ENCODE measurements at regions not wholly inside any gene's neighbourhood (a gene's known extent, or its start where the extent isn't known, plus 50 kb on each side); places are given as distances from the start of the nearest gene placed in this dataset.

- ChIA-PET POLR2A (no interaction called here), CTCF (interaction anchor here (0.6 kb wide), 1 partner anchor 77 kb away, joined by 3 read pairs; no protein-coding TSS in a partner anchor)
- DNase-seq (ENCODE audit: extremely low spot score) = no peak
- no peak for TF ChIP-seq ELF4 (IDR thresholded peaks at IDR 0.05)
- TF ChIP-seq, protein P1, sequence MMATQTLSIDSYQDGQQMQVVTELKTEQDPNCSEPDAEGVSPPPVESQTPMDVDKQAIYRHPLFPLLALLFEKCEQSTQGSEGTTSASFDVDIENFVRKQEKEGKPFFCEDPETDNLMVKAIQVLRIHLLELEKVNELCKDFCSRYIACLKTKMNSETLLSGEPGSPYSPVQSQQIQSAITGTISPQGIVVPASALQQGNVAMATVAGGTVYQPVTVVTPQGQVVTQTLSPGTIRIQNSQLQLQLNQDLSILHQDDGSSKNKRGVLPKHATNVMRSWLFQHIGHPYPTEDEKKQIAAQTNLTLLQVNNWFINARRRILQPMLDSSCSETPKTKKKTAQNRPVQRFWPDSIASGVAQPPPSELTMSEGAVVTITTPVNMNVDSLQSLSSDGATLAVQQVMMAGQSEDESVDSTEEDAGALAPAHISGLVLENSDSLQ (IDR thresholded peaks at IDR 0.05) = no peak
Measured at GRCh38 chr6:163945808-163946207, 531.3 kb downstream of the QKI start.

- POLR2A ChIA-PET = no interaction called here
- CTCF ChIA-PET = no interaction called here
- DNase-seq (ENCODE audit: extremely low spot score) = no peak
- no peak for TF ChIP-seq CTBP1 (IDR thresholded peaks at IDR 0.05; ENCODE audit: borderline replicate concordance)
- no peak for TF ChIP-seq FOXK2 (IDR thresholded peaks at IDR 0.05)
- TF ChIP-seq FOXM1 (IDR thresholded peaks at IDR 0.05; ENCODE audit: borderline replicate concordance) = no peak
- TF ChIP-seq FOXA1 (IDR thresholded peaks at IDR 0.05) = no peak
- no peak for TF ChIP-seq HDGF (IDR thresholded peaks at IDR 0.05; ENCODE audit: borderline replicate concordance)
Measured at GRCh38 chr6:163944897-163945296, 530.4 kb downstream of the QKI start.

DNA sequence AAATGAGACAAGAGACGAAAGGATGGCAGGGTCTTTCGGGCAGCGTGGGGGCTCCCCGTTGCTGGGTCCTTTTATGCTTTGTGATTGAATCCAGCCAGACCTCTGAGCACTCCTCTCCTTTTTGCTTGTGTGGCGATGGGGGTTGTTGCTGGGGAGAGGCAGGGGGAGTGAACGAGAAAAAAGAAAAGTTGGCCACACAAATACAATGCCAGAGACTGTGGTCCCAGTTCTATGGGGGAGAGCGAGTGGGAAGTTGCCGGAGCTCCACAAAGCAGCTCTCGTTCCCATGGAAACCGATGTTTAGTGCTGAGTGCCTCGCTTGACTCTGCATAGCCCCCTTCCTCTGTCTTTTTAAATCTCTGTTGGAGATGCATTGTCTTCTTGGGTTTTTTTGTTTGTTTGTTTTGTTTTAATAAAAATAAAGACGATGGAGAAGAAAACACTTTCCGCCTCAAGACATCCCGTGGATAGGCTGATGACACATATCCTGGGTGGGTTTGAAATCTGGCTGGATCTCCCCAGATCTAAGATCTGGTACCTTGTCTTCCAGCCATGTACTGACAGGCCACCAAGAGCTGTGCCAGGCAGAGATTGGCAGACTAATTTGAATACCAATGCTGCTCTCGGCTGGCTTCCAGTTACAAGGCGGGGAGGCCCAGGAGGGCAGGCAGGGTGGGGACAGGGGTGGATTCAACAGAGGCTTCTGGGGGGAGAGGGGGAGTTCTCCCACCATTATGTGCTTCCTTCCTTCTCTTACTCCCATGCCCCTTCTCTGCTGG, 529.3 kb downstream of the QKI start:
- ChIA-PET POLR2A (no interaction called here), CTCF (interaction anchor here (0.6 kb wide), 1 partner anchor 13 kb away, joined by 3 read pairs; no protein-coding TSS in a partner anchor)
- no peak for DNase-seq (ENCODE audit: extremely low spot score)
- TF ChIP-seq TARDBP (IDR thresholded peaks at IDR 0.05) (no peak), SP1 (IDR thresholded peaks at IDR 0.05) (no peak), LEF1 (IDR thresholded peaks at IDR 0.05; ENCODE audit: borderline replicate concordance) (no peak), HDGF (IDR thresholded peaks at IDR 0.05; ENCODE audit: borderline replicate concordance) (no peak), FOXA1 (IDR thresholded peaks at IDR 0.05) (no peak), FOXK2 (IDR thresholded peaks at IDR 0.05) (no peak), L3MBTL2 (conservative IDR thresholded peaks at IDR 0.05) (no peak), CTBP1 (IDR thresholded peaks at IDR 0.05; ENCODE audit: borderline replicate concordance) (no peak), NFRKB (IDR thresholded peaks at IDR 0.05) (no peak), BHLHE40 (IDR thresholded peaks at IDR 0.05; ENCODE audit: borderline replicate concordance) (no peak), ELF4 (IDR thresholded peaks at IDR 0.05) (no peak), ZNF384 (IDR thresholded peaks at IDR 0.05) (no peak), FOXM1 (IDR thresholded peaks at IDR 0.05; ENCODE audit: borderline replicate concordance) (no peak), ARNT (IDR thresholded peaks at IDR 0.05) (no peak), SUZ12 (IDR thresholded peaks at IDR 0.05) (no peak)
- TF ChIP-seq, protein P1 (IDR thresholded peaks at IDR 0.05) = no peak

- TF ChIP-seq FOXM1 (IDR thresholded peaks at IDR 0.05; ENCODE audit: borderline replicate concordance) = no peak
- TF ChIP-seq, protein P1 (IDR thresholded peaks at IDR 0.05) = no peak
- no peak for DNase-seq (ENCODE audit: extremely low spot score)
- ChIA-PET CTCF (no interaction called here), POLR2A (no interaction called here)
Measured at GRCh38 chr6:163942790-163943189, 528.3 kb downstream of the QKI start.

DNA sequence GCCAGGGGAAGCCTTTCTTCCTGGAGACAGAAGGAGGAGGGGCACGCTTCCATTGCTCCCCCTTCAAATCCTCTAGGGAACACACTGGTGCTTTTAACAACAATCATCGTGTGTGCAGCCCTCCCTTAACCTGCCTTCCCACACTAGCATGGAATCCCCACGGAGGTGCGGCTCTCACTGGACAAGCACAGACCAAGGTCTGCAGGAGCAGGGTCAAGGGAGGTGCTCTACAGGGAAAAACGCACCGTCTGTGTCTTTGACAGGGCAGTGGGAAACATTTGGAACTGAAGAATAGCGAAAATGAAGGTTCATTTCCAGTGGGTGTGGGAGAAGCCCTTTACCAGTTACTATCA, 527.1 kb downstream of the QKI start:
- no peak for DNase-seq (ENCODE audit: extremely low spot score)
- TF ChIP-seq FOXM1 (IDR thresholded peaks at IDR 0.05; ENCODE audit: borderline replicate concordance) = no peak
- no peak for TF ChIP-seq HDGF (IDR thresholded peaks at IDR 0.05; ENCODE audit: borderline replicate concordance)
- no peak for TF ChIP-seq L3MBTL2 (conservative IDR thresholded peaks at IDR 0.05)
- TF ChIP-seq BHLHE40 (IDR thresholded peaks at IDR 0.05; ENCODE audit: borderline replicate concordance) = no peak
- no peak for TF ChIP-seq TARDBP (IDR thresholded peaks at IDR 0.05)
- no peak for TF ChIP-seq ELF4 (IDR thresholded peaks at IDR 0.05)
- POLR2A ChIA-PET = no interaction called here
- CTCF ChIA-PET = no interaction called here

DNA sequence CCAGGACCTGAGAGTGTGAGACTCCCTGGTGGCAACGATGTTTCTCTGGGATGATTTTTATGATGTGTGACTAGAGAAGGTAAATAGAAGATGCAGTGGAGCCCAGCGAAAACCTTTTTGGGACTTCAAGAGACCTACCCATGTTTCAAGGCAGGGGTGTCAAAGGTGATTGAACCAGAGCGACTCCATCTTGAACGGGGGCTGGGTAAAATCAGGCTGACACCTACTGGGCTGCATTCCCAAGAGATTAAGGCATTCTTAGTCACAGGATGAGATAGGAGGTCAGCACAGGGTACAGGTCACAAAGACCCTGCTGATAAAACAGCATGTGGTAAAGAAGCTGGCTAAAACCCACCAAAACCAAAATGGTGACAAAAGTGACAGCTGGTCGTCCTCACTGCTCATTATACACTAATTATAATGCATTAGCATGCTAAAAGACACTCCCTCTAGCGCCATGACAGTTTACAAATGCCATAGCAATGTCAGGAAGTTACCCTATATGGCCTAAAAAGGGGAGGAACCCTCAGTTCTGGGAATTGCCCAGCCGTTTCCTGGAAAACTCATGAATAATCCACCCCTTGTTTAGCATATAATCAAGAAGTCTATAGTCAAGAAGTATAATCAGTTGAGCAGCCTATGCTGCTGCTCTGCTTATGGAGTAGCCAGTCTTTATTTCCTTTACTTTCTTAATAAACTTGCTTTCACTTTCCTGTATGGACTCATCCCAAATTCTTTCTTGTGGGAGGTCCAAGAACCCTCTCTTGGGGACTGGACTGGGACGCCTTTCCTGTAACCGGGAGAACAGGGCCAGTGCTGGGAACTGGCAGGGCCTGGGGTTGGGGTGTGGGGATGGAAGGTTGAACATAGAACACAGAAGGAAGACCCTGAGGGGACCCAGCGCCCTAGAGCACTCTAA, 526.4 kb downstream of the QKI start:
- DNase-seq (ENCODE audit: extremely low spot score) = no peak
- TF ChIP-seq CTBP1 (IDR thresholded peaks at IDR 0.05; ENCODE audit: borderline replicate concordance) = no peak
- no peak for TF ChIP-seq BHLHE40 (IDR thresholded peaks at IDR 0.05; ENCODE audit: borderline replicate concordance)
- TF ChIP-seq FOXA1 (IDR thresholded peaks at IDR 0.05) = no peak
- no peak for TF ChIP-seq TARDBP (IDR thresholded peaks at IDR 0.05)
- no peak for TF ChIP-seq NFRKB (IDR thresholded peaks at IDR 0.05)
- TF ChIP-seq SP1 (IDR thresholded peaks at IDR 0.05) = no peak
- POLR2A ChIA-PET = no interaction called here
- CTCF ChIA-PET = no interaction called here

DNA sequence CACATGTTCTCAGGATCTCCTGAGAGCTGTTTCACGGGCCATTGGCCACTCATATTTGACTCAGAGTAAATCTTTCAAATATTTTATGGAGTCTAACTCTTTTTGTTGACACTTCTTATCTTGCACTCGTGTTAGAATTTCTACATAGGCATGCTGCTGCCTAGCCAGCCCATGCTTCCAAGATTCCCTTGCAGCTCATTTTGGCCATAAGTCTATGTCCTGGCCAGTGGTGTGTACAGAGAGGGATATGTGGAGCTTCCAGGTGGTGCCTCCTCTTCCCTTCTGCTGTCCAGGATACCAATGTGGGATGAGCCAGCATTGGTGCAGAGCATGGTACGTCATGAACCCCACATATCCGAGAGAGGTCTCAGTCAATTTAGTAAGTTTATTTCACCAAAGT, 522.6 kb downstream of the QKI start:
- DNase-seq (ENCODE audit: extremely low spot score) = no peak
- POLR2A ChIA-PET = interaction anchor here (1.3 kb wide), 1 partner anchor 10 kb away, joined by 4 read pairs; no protein-coding TSS in a partner anchor
- CTCF ChIA-PET = no interaction called here
- TF ChIP-seq ARNT (IDR thresholded peaks at IDR 0.05) (no peak), ELF4 (IDR thresholded peaks at IDR 0.05) (no peak), SP1 (IDR thresholded peaks at IDR 0.05) (no peak), HDGF (IDR thresholded peaks at IDR 0.05; ENCODE audit: borderline replicate concordance) (no peak), FOXA1 (IDR thresholded peaks at IDR 0.05) (no peak), BHLHE40 (IDR thresholded peaks at IDR 0.05; ENCODE audit: borderline replicate concordance) (no peak), NFRKB (IDR thresholded peaks at IDR 0.05) (no peak), TARDBP (IDR thresholded peaks at IDR 0.05) (no peak), SUZ12 (IDR thresholded peaks at IDR 0.05) (no peak), CTBP1 (IDR thresholded peaks at IDR 0.05; ENCODE audit: borderline replicate concordance) (no peak), FOXK2 (IDR thresholded peaks at IDR 0.05) (no peak), ZNF384 (IDR thresholded peaks at IDR 0.05) (no peak)
- TF ChIP-seq, protein P1 (IDR thresholded peaks at IDR 0.05) = no peak

All from HEK293T (cell line).